HEK293 (cell line): ENCODE measurements at regions not wholly inside any gene's neighbourhood (a gene's known extent, or its start where the extent isn't known, plus 50 kb on each side); places are given as distances from the start of the nearest gene placed in this dataset.

ENCODE experiments used
- GLIS1 ChIP-seq: fragments of 450-650 bp; formaldehyde crosslinking; IDR thresholded peaks from 2 replicates; pipeline ENCODE4 v1.5.1; 2016; ENCODE audit warnings: missing biosample characterization, missing genetic modification characterization
- KLF8 ChIP-seq: fragments of 450-650 bp; formaldehyde crosslinking; IDR thresholded peaks from 2 replicates; pipeline ENCODE4 v1.5.1; 2016; ENCODE audit warnings: missing biosample characterization, missing genetic modification characterization
- KLF9 ChIP-seq: fragments of 450-650 bp; formaldehyde crosslinking; IDR thresholded peaks from 2 replicates; pipeline ENCODE4 v1.5.1; 2016; ENCODE audit warnings: missing biosample characterization, missing genetic modification characterization, low read depth
- REPIN1 ChIP-seq: fragments of 450-650 bp; formaldehyde crosslinking; IDR thresholded peaks from 2 replicates; pipeline ENCODE4 v1.5.1; 2017; ENCODE audit warnings: missing biosample characterization, missing genetic modification characterization, low read depth
- REST ChIP-seq: fragments of 450-650 bp; formaldehyde crosslinking; IDR thresholded peaks from 2 replicates; pipeline ENCODE4 v1.5.1; 2016; ENCODE audit warnings: missing biosample characterization, missing genetic modification characterization
- SALL2 ChIP-seq: fragments of 450-650 bp; formaldehyde crosslinking; IDR thresholded peaks from 2 replicates; pipeline ENCODE4 v1.5.0; 2017; ENCODE audit warnings: missing biosample characterization, mild to moderate bottlenecking, missing genetic modification characterization, borderline replicate concordance
- SP3 ChIP-seq: fragments of 450-650 bp; formaldehyde crosslinking; IDR thresholded peaks from 2 replicates; pipeline ENCODE4 v1.5.1; 2016; ENCODE audit warnings: missing biosample characterization, missing genetic modification characterization
- TCF7L2 ChIP-seq: IDR thresholded peaks from 2 replicates; pipeline ENCODE4 v1.6.1; 2011; ENCODE audit warnings: low read depth, mild to moderate bottlenecking, inconsistent platforms, low read length, moderate library complexity, borderline replicate concordance
- WT1 ChIP-seq: fragments of 450-650 bp; formaldehyde crosslinking; IDR thresholded peaks from 2 replicates; pipeline ENCODE4 v1.5.1; 2016; ENCODE audit warnings: missing biosample characterization, missing genetic modification characterization
- YY2 ChIP-seq: fragments of 450-650 bp; formaldehyde crosslinking; IDR thresholded peaks from 2 replicates; pipeline ENCODE4 v1.5.1; 2016; ENCODE audit warnings: missing biosample characterization, missing genetic modification characterization
- ZFP3 ChIP-seq: fragments of 450-650 bp; formaldehyde crosslinking; IDR thresholded peaks from 2 replicates; pipeline ENCODE4 v1.5.1; 2016; ENCODE audit warnings: low read depth, missing biosample characterization, missing genetic modification characterization
- ZFP69B ChIP-seq: fragments of 450-650 bp; formaldehyde crosslinking; IDR thresholded peaks from 2 replicates; pipeline ENCODE4 v1.5.1; 2016; ENCODE audit warnings: missing biosample characterization, missing genetic modification characterization
- ZNF138 ChIP-seq: fragments of 450-650 bp; formaldehyde crosslinking; IDR thresholded peaks from 2 replicates; pipeline ENCODE4 v1.5.1; 2016; ENCODE audit warnings: missing biosample characterization, missing genetic modification characterization, borderline replicate concordance
- ZNF140 ChIP-seq: fragments of 450-650 bp; formaldehyde crosslinking; IDR thresholded peaks from 2 replicates; pipeline ENCODE4 v1.5.1; 2016; ENCODE audit warnings: missing biosample characterization, missing genetic modification characterization
- ZNF202 ChIP-seq: fragments of 450-650 bp; formaldehyde crosslinking; IDR thresholded peaks from 2 replicates; pipeline ENCODE4 v1.5.1; 2016; ENCODE audit warnings: missing biosample characterization, missing genetic modification characterization, borderline replicate concordance
- ZNF214 ChIP-seq: fragments of 450-650 bp; formaldehyde crosslinking; IDR thresholded peaks from 2 replicates; pipeline ENCODE4 v1.5.1; 2017; ENCODE audit warnings: missing biosample characterization, mild to moderate bottlenecking, missing genetic modification characterization, borderline replicate concordance
- ZNF248 ChIP-seq: fragments of 450-650 bp; formaldehyde crosslinking; IDR thresholded peaks from 2 replicates; pipeline ENCODE4 v1.5.1; 2017; ENCODE audit warnings: missing biosample characterization, missing genetic modification characterization
- ZNF350 ChIP-seq: fragments of 450-650 bp; formaldehyde crosslinking; IDR thresholded peaks from 2 replicates; pipeline ENCODE4 v1.5.0; 2017; ENCODE audit warnings: missing biosample characterization, mild to moderate bottlenecking, missing genetic modification characterization
- ZNF398 ChIP-seq: fragments of 450-650 bp; formaldehyde crosslinking; IDR thresholded peaks from 2 replicates; pipeline ENCODE4 v1.5.1; 2017; ENCODE audit warnings: missing biosample characterization, missing genetic modification characterization
- ZNF426 ChIP-seq: fragments of 450-650 bp; formaldehyde crosslinking; IDR thresholded peaks from 2 replicates; pipeline ENCODE4 v1.5.1; 2017; ENCODE audit warnings: missing biosample characterization, missing genetic modification characterization, mild to moderate bottlenecking, inconsistent platforms, moderate library complexity
- ZNF433 ChIP-seq: fragments of 450-650 bp; formaldehyde crosslinking; IDR thresholded peaks from 2 replicates; pipeline ENCODE4 v1.5.1; 2016; ENCODE audit warnings: missing biosample characterization, missing genetic modification characterization, low read depth
- ZNF548 ChIP-seq: fragments of 450-650 bp; formaldehyde crosslinking; IDR thresholded peaks from 2 replicates; pipeline ENCODE4 v1.5.1; 2016; ENCODE audit warnings: missing biosample characterization, missing genetic modification characterization
- ZNF555 ChIP-seq: fragments of 450-650 bp; formaldehyde crosslinking; conservative IDR thresholded peaks from 2 replicates; pipeline ENCODE4 v1.5.1; 2017; ENCODE audit warnings: missing biosample characterization, mild to moderate bottlenecking, missing genetic modification characterization, inconsistent platforms
- ZNF560 ChIP-seq: fragments of 450-650 bp; formaldehyde crosslinking; IDR thresholded peaks from 2 replicates; pipeline ENCODE4 v1.5.1; 2017; ENCODE audit warnings: missing biosample characterization, missing genetic modification characterization, borderline replicate concordance
- ZNF768 ChIP-seq: fragments of 450-650 bp; formaldehyde crosslinking; IDR thresholded peaks from 2 replicates; pipeline ENCODE4 v1.5.1; 2018; ENCODE audit warnings: missing biosample characterization, mild to moderate bottlenecking, missing genetic modification characterization
- ZNF777 ChIP-seq: fragments of 450-650 bp; formaldehyde crosslinking; IDR thresholded peaks from 2 replicates; pipeline ENCODE4 v1.5.1; 2017; ENCODE audit warnings: missing biosample characterization, missing genetic modification characterization, borderline replicate concordance
- TF ChIP-seq, protein P1 (sequence below): fragments of 450-650 bp; formaldehyde crosslinking; IDR thresholded peaks from 2 replicates; pipeline ENCODE4 v1.5.1; 2016; ENCODE audit warnings: missing biosample characterization, missing genetic modification characterization
- TF ChIP-seq, protein P2 (sequence below): fragments of 450-650 bp; formaldehyde crosslinking; IDR thresholded peaks from 2 replicates; pipeline ENCODE4 v1.5.1; 2016; ENCODE audit warnings: missing biosample characterization, missing genetic modification characterization, low read depth
- TF ChIP-seq, protein P3 (sequence below): fragments of 450-650 bp; formaldehyde crosslinking; IDR thresholded peaks from 2 replicates; pipeline ENCODE4 v1.5.1; 2016; ENCODE audit warnings: missing biosample characterization, missing genetic modification characterization
- TF ChIP-seq, protein P4 (sequence below): fragments of 450-650 bp; formaldehyde crosslinking; IDR thresholded peaks from 2 replicates; pipeline ENCODE4 v1.5.1; 2016; ENCODE audit warnings: missing biosample characterization, missing genetic modification characterization

GRCh38 chr21:41678924-41679318 is 87.9 kb downstream of the RIPK4 start (continued):
- TF ChIP-seq ZNF548 (tag by site-specific recombination) (no peak), ZNF138 (tag by site-specific recombination) (no peak), ZNF350 (tag by site-specific recombination) (no peak), TCF7L2 (no peak), ZNF202 (tag by site-specific recombination) (no peak), GLIS1 (tag by site-specific recombination) (peak; percentile 70), KLF9 (tag by site-specific recombination) (peak; percentile 74), ZNF214 (no peak), ZNF140 (tag by site-specific recombination) (no peak), REPIN1 (tag by site-specific recombination) (no peak), ZNF768 (no peak), ZNF426 (no peak), ZFP3 (tag by site-specific recombination) (no peak), ZNF777 (tag by site-specific recombination) (no peak), REST (no peak), WT1 (tag by site-specific recombination) (no peak; the same call in 1 of the 2 replicates), YY2 (no peak), SALL2 (tag by site-specific recombination) (no peak), ZNF433 (no peak), ZNF555 (tag by site-specific recombination) (no peak), ZNF398 (tag by site-specific recombination) (no peak), ZNF560 (no peak), KLF8 (tag by site-specific recombination) (peak; percentile 75), SP3 (tag by site-specific recombination) (peak; percentile 79), ZFP69B (tag by site-specific recombination) (peak; percentile 21; the same call in 1 of the 2 replicates), ZNF248 (tag by site-specific recombination) (no peak)
- TF ChIP-seq, protein P1, sequence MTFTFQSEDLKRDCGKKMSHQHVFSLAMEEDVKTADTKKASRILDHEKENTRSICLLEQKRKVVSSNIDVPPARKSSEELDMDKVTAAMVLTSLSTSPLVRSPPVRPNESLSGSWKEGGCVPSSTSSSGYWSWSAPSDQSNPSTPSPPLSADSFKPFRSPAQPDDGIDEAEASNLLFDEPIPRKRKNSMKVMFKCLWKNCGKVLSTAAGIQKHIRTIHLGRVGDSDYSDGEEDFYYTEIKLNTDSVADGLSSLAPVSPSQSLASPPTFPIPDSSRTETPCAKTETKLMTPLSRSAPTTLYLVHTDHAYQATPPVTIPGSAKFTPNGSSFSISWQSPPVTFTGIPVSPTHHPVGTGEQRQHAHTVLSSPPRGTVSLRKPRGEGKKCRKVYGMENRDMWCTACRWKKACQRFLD = no peak
- TF ChIP-seq, protein P2, sequence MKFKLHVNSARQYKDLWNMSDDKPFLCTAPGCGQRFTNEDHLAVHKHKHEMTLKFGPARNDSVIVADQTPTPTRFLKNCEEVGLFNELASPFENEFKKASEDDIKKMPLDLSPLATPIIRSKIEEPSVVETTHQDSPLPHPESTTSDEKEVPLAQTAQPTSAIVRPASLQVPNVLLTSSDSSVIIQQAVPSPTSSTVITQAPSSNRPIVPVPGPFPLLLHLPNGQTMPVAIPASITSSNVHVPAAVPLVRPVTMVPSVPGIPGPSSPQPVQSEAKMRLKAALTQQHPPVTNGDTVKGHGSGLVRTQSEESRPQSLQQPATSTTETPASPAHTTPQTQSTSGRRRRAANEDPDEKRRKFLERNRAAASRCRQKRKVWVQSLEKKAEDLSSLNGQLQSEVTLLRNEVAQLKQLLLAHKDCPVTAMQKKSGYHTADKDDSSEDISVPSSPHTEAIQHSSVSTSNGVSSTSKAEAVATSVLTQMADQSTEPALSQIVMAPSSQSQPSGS (tag by site-specific recombination) = peak; percentile 100
- TF ChIP-seq, protein P3, sequence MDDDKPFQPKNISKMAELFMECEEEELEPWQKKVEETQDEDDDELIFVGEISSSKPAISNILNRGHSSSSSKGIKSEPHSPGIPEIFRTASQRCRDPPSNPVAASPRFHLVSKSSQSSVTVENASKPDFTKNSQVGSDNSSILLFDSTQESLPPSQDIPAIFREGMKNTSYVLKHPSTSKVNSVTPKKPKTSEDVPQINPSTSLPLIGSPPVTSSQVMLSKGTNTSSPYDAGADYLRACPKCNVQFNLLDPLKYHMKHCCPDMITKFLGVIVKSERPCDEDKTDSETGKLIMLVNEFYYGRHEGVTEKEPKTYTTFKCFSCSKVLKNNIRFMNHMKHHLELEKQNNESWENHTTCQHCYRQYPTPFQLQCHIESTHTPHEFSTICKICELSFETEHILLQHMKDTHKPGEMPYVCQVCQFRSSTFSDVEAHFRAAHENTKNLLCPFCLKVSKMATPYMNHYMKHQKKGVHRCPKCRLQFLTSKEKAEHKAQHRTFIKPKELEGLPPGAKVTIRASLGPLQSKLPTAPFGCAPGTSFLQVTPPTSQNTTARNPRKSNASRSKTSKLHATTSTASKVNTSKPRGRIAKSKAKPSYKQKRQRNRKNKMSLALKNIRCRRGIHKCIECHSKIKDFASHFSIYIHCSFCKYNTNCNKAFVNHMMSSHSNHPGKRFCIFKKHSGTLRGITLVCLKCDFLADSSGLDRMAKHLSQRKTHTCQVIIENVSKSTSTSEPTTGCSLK (tag by site-specific recombination) = no peak
- TF ChIP-seq, protein P4, sequence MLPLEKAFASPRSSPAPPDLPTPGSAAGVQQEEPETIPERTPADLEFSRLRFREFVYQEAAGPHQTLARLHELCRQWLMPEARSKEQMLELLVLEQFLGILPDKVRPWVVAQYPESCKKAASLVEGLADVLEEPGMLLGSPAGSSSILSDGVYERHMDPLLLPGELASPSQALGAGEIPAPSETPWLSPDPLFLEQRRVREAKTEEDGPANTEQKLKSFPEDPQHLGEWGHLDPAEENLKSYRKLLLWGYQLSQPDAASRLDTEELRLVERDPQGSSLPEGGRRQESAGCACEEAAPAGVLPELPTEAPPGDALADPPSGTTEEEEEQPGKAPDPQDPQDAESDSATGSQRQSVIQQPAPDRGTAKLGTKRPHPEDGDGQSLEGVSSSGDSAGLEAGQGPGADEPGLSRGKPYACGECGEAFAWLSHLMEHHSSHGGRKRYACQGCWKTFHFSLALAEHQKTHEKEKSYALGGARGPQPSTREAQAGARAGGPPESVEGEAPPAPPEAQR = no peak
